Ishikawa (cell line): ENCODE measurements at regions not wholly inside any gene's neighbourhood (a gene's known extent, or its start where the extent isn't known, plus 50 kb on each side); places are given as distances from the start of the nearest gene placed in this dataset.

Experiments
- CEBPB ChIP-seq: IDR thresholded peaks from 2 replicates; pipeline ENCODE4 v1.6.1; 2012
- CREB1 ChIP-seq: IDR thresholded peaks from 2 replicates; pipeline ENCODE4 v1.6.1; 2012; ENCODE audit warnings: low read depth
- EGR1 ChIP-seq: IDR thresholded peaks from 2 replicates; pipeline ENCODE4 v1.6.1; 2012
- EP300 ChIP-seq: IDR thresholded peaks from 2 replicates; pipeline ENCODE4 v1.6.1; 2012; ENCODE audit warnings: borderline replicate concordance
- FOXM1 ChIP-seq: IDR thresholded peaks from 2 replicates; pipeline ENCODE4 v1.6.1; 2012; ENCODE audit warnings: low read depth, borderline replicate concordance
- NFIC ChIP-seq: IDR thresholded peaks from 2 replicates; pipeline ENCODE4 v1.6.1; 2012
- RAD21 ChIP-seq: IDR thresholded peaks from 2 replicates; pipeline ENCODE4 v1.6.1; 2012; ENCODE audit warnings: low read depth
- TAF1 ChIP-seq: IDR thresholded peaks from 2 replicates; pipeline ENCODE4 v1.6.1; 2012; ENCODE audit warnings: low read depth, mild to moderate bottlenecking
- TCF12 ChIP-seq: IDR thresholded peaks from 2 replicates; pipeline ENCODE4 v1.6.1; 2012; ENCODE audit warnings: low read depth
- YY1 ChIP-seq: IDR thresholded peaks from 2 replicates; pipeline ENCODE4 v1.6.1; 2012; ENCODE audit warnings: low read depth
- ZBTB7A ChIP-seq: IDR thresholded peaks from 2 replicates; pipeline ENCODE4 v1.6.1; 2012; ENCODE audit warnings: low read depth
- TF ChIP-seq, protein P1 (sequence below): IDR thresholded peaks from 2 replicates; pipeline ENCODE4 v1.6.1; 2012; ENCODE audit warnings: low read depth, mild to moderate bottlenecking
- TF ChIP-seq, protein P2 (sequence below): IDR thresholded peaks from 2 replicates; pipeline ENCODE4 v1.6.1; 2012
- TF ChIP-seq, protein P3 (sequence below): IDR thresholded peaks from 2 replicates; pipeline ENCODE4 v1.6.1; 2012

DNA sequence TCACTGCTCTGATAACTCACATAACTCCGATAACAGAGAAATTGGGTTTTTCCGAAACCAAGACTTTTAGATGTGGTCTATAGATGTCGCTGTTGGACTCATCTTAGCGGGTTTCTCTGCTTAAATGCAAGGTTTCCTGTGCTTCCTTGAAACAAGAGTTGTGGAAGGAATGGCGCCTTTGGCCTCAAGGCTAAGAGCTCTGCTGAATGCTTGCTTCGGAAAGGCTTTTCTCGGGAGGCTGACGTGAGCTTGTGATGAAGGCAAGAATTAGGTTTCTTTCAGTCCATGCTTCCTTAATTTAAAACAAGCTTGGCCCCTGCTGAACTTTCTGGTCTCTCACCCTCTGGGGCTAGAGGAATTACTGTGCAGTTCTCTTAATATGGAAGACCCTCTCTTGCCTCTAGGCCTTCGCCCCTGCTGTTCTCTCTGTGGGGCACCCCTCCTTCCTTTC, 113.5 kb downstream of the MAP3K21 start:
- TF ChIP-seq CEBPB (no peak), RAD21 (peak; percentile 89), CREB1 (no peak), YY1 (no peak), EP300 (no peak), ZBTB7A (no peak), NFIC (no peak), FOXM1 (no peak), TAF1 (no peak), TCF12 (no peak), EGR1 (no peak)
- TF ChIP-seq, protein P1, sequence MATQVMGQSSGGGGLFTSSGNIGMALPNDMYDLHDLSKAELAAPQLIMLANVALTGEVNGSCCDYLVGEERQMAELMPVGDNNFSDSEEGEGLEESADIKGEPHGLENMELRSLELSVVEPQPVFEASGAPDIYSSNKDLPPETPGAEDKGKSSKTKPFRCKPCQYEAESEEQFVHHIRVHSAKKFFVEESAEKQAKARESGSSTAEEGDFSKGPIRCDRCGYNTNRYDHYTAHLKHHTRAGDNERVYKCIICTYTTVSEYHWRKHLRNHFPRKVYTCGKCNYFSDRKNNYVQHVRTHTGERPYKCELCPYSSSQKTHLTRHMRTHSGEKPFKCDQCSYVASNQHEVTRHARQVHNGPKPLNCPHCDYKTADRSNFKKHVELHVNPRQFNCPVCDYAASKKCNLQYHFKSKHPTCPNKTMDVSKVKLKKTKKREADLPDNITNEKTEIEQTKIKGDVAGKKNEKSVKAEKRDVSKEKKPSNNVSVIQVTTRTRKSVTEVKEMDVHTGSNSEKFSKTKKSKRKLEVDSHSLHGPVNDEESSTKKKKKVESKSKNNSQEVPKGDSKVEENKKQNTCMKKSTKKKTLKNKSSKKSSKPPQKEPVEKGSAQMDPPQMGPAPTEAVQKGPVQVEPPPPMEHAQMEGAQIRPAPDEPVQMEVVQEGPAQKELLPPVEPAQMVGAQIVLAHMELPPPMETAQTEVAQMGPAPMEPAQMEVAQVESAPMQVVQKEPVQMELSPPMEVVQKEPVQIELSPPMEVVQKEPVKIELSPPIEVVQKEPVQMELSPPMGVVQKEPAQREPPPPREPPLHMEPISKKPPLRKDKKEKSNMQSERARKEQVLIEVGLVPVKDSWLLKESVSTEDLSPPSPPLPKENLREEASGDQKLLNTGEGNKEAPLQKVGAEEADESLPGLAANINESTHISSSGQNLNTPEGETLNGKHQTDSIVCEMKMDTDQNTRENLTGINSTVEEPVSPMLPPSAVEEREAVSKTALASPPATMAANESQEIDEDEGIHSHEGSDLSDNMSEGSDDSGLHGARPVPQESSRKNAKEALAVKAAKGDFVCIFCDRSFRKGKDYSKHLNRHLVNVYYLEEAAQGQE: no peak
- TF ChIP-seq, protein P2, sequence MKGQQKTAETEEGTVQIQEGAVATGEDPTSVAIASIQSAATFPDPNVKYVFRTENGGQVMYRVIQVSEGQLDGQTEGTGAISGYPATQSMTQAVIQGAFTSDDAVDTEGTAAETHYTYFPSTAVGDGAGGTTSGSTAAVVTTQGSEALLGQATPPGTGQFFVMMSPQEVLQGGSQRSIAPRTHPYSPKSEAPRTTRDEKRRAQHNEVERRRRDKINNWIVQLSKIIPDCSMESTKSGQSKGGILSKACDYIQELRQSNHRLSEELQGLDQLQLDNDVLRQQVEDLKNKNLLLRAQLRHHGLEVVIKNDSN: no peak
- TF ChIP-seq, protein P3, sequence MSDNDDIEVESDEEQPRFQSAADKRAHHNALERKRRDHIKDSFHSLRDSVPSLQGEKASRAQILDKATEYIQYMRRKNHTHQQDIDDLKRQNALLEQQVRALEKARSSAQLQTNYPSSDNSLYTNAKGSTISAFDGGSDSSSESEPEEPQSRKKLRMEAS: no peak
